ENCODE measurements at regions not wholly inside any gene's neighbourhood (a gene's known extent, or its start where the extent isn't known, plus 50 kb on each side); places are given as distances from the start of the nearest gene placed in this dataset.

GRCh38 chr12:84756961-84757360 is 155.6 kb downstream of the SLC6A15 start:
- Histone ChIP-seq H3K4me1 (no peaks in the 10 kb centered on the region), H3K27ac (no peak overlapping the region), H3K36me3 (ENCODE audit: low read depth, missing control alignments) (no peaks in the 10 kb centered on the region), H3K27me3 (no peaks in the 10 kb centered on the region), H3K4me3 (no peak overlapping the region), H3K9me3 (no peaks in the 10 kb centered on the region)
- TF ChIP-seq POLR2A (IDR thresholded peaks at IDR 0.05) (no peak), CTCF (IDR thresholded peaks at IDR 0.05) (no peak)
- no peak for DNase-seq
- intact Hi-C loops (cut with DNase I; ENCODE audit: low total_unique reads), result no loop called here

- Histone ChIP-seq H3K9me3 (no peaks in the 10 kb centered on the region), H3K4me1 (no peaks in the 10 kb centered on the region), H3K27ac (no peak overlapping the region), H3K27me3 (no peaks in the 10 kb centered on the region), H3K36me3 (ENCODE audit: low read depth, missing control alignments) (no peaks in the 10 kb centered on the region), H3K4me3 (no peak overlapping the region)
- intact Hi-C loops (cut with DNase I; ENCODE audit: low total_unique reads), result no loop called here
- no peak for DNase-seq
- TF ChIP-seq CTCF (IDR thresholded peaks at IDR 0.05) (no peak), POLR2A (IDR thresholded peaks at IDR 0.05) (no peak)
- 90 to 91% methylated on average over 3 of the region's 3 CpGs for WGBS, 2 donors
These were observed 167.5 kb downstream of the SLC6A15 start for GRCh38 chr12:84745127-84745526.

DNA sequence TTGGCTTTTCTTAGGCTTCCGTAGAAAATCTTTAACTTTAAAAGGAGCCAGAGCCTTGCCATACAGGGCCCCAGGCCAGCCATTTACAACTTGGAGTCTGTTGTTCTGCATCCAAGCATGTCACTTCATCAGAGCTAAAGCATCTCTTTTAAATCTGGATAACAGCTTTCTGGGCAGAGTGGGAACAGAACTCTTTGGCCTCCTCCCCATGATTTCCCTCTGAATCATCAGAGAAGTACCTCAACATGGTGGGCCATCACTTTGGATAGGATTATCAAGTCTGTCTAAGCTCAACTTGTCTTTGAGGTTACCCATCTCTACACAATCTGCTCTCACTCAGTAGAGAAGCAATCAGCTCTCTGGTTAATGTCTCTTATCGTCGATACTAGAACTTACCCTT is 170.9 kb downstream of the SLC6A15 start:
- DNase-seq, result no peak
- no peaks in the 10 kb centered on the region for H3K4me1 ChIP-seq
- WGBS, 2 donors, result 82 to 89% methylated on average over 3 of the region's 3 CpGs

DNA sequence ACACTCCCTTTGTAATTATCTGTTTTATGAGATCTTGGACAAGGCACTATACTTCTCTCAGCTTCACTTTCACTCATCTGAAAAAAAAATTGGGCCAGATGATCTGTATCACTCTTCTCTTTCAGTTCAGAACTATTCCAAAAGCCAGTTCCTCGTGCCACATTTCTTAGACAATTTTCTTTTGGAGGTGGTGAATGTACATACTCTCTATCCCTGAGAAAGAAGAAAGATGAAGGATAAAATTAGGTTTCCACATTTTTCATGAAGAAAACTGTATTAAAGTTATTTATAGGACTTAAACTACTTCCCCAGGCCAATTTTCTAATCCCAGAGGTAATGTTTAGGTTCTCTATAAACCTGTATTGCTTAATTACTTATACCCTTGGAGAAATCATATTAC is 171.6 kb downstream of the SLC6A15 start:
- TF ChIP-seq POLR2A (IDR thresholded peaks at IDR 0.05), result no peak
- no peak for TF ChIP-seq CTCF (IDR thresholded peaks at IDR 0.05)
- H3K36me3 ChIP-seq (ENCODE audit: low read depth, missing control alignments), result no peaks in the 10 kb centered on the region
- H3K27me3 ChIP-seq, result no peaks in the 10 kb centered on the region
- no peaks in the 10 kb centered on the region for H3K9me3 ChIP-seq
- 74 to 77% methylated on average over 1 of the region's 1 CpG for WGBS, 2 donors
- DNase-seq, result no peak
- H3K27ac ChIP-seq, result no peak overlapping the region
- intact Hi-C loops (cut with DNase I; ENCODE audit: low total_unique reads), result no loop called here
- H3K4me3 ChIP-seq, result no peak overlapping the region
- H3K4me1 ChIP-seq, result no peaks in the 10 kb centered on the region

More for the DNA sequence above, 170.9 kb downstream of the SLC6A15 start:
- Histone ChIP-seq H3K4me3 (no peak overlapping the region), H3K9me3 (no peaks in the 10 kb centered on the region), H3K27me3 (no peaks in the 10 kb centered on the region), H3K36me3 (ENCODE audit: low read depth, missing control alignments) (no peaks in the 10 kb centered on the region), H3K27ac (no peak overlapping the region)
- TF ChIP-seq CTCF (IDR thresholded peaks at IDR 0.05) (no peak), POLR2A (IDR thresholded peaks at IDR 0.05) (no peak)
- intact Hi-C loops (cut with DNase I; ENCODE audit: low total_unique reads), result no loop called here

- Histone ChIP-seq H3K4me3 (no peak overlapping the region), H3K27ac (no peak overlapping the region), H3K9me3 (no peaks in the 10 kb centered on the region), H3K4me1 (no peaks in the 10 kb centered on the region), H3K27me3 (no peaks in the 10 kb centered on the region), H3K36me3 (ENCODE audit: low read depth, missing control alignments) (no peaks in the 10 kb centered on the region)
- WGBS, 2 donors, result 70 to 77% methylated on average over 3 of the region's 3 CpGs
- no peak for DNase-seq
- intact Hi-C loops (cut with DNase I; ENCODE audit: low total_unique reads), result no loop called here
- TF ChIP-seq POLR2A (IDR thresholded peaks at IDR 0.05) (no peak), CTCF (IDR thresholded peaks at IDR 0.05) (no peak)
These were observed 172.0 kb downstream of the SLC6A15 start for GRCh38 chr12:84740602-84741001.
